ENCODE measurements at regions not wholly inside any gene's neighbourhood (a gene's known extent, or its start where the extent isn't known, plus 50 kb on each side); places are given as distances from the start of the nearest gene placed in this dataset.

GRCh38 chr14:98236314-98236713, 1035.7 kb downstream of the BCL11B start:
- DNase-seq (no peak), ATAC-seq (ENCODE audit: low read depth) (no peak)
- Histone ChIP-seq H3K27ac (ENCODE audit: insufficient read depth, low read length) (no peak overlapping the region), H3K27me3 (ENCODE audit: control insufficient read depth, insufficient read depth, low read length) (no peaks in the 10 kb centered on the region), H2BK15ac (ENCODE audit: low read depth, low read length) (no peak overlapping the region), H4K8ac (ENCODE audit: low read depth in 2 of 2, low read length in 2 of 2) (no peak overlapping the region), H2AK9ac (replicated peaks; ENCODE audit: low read depth, low read length, poor library complexity) (no peak overlapping the region), H4K20me1 (ENCODE audit: insufficient read depth, low read length) (no peaks in the 10 kb centered on the region), H3K14ac (replicated peaks; ENCODE audit: low read depth, low read length) (no peak overlapping the region), H2AFZ (replicated peaks; ENCODE audit: low read length, poor library complexity) (no peak overlapping the region), H4K5ac (ENCODE audit: low read depth, low read length) (no peak overlapping the region), H3K23ac (ENCODE audit: low read depth, low read length) (no peak overlapping the region), H3K9me1 (ENCODE audit: insufficient read depth, low read length) (no peaks in the 10 kb centered on the region), H3K79me1 (ENCODE audit: low read depth in 1 of 2, low read length in 2 of 2) (no peaks in the 10 kb centered on the region), H3K56ac (ENCODE audit: extremely low read depth, insufficient read depth, low read length) (no peak overlapping the region), H3K4me1 (ENCODE audit: control insufficient read depth, insufficient read depth, low read length) (no peaks in the 10 kb centered on the region), H2BK20ac (ENCODE audit: low read depth, low read length) (no peak overlapping the region), H3K18ac (ENCODE audit: low read depth, low read length) (no peak overlapping the region), H2BK120ac (ENCODE audit: low read depth, low read length) (no peak overlapping the region), H2BK5ac (ENCODE audit: low read depth, low read length, poor library complexity, severe bottlenecking) (no peak overlapping the region), H3K9me3 (ENCODE audit: control insufficient read depth, insufficient read depth, low read length) (peaks cover 23% of the 10 kb centered on the region), H3K9ac (ENCODE audit: low read depth, low read length) (no peak overlapping the region), H3K4ac (ENCODE audit: low read depth, low read length) (no peak overlapping the region), H3K4me2 (ENCODE audit: low read depth, low read length) (no peak overlapping the region), H2AK5ac (ENCODE audit: low read depth, low read length) (no peak overlapping the region), H3K4me3 (ENCODE audit: insufficient read depth, low read depth, low read length) (no peak overlapping the region), H3K36me3 (ENCODE audit: control insufficient read depth, insufficient read depth, low read length) (no peaks in the 10 kb centered on the region), H4K91ac (ENCODE audit: insufficient read depth, low read depth, low read length) (no peak overlapping the region)
- intact Hi-C loops (cut with micrococcal nuclease) (no loop called here), dilution Hi-C loops (cut with HindIII; ENCODE audit: low sequenced_read_pairs, unreplicated experiment) (no loop called here), in situ Hi-C loops (cut with MboI; ENCODE audit: low sequenced_read_pairs) (no loop called here)
- POLR2A ChIA-PET (ENCODE audit: unreplicated experiment) = no interaction called here
- 20% methylated on average over 1 of the region's 3 CpGs; no CpG with 5 or more reads in 1 of the 2 experiments for WGBS, 2 experiments (ENCODE audit: extremely low coverage in 2 of 2, insufficient read length in 1 of 2)
- no TSS peak for BruUV-seq (replicated peaks)
- TF ChIP-seq, protein P1, sequence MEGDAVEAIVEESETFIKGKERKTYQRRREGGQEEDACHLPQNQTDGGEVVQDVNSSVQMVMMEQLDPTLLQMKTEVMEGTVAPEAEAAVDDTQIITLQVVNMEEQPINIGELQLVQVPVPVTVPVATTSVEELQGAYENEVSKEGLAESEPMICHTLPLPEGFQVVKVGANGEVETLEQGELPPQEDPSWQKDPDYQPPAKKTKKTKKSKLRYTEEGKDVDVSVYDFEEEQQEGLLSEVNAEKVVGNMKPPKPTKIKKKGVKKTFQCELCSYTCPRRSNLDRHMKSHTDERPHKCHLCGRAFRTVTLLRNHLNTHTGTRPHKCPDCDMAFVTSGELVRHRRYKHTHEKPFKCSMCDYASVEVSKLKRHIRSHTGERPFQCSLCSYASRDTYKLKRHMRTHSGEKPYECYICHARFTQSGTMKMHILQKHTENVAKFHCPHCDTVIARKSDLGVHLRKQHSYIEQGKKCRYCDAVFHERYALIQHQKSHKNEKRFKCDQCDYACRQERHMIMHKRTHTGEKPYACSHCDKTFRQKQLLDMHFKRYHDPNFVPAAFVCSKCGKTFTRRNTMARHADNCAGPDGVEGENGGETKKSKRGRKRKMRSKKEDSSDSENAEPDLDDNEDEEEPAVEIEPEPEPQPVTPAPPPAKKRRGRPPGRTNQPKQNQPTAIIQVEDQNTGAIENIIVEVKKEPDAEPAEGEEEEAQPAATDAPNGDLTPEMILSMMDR (conservative IDR thresholded peaks at IDR 0.05; ENCODE audit: low read depth, low read length) = no peak
- TF ChIP-seq CEBPB (IDR thresholded peaks at IDR 0.05; ENCODE audit: low read depth, low read length) (no peak), CHD1 (IDR thresholded peaks at IDR 0.05; ENCODE audit: low read depth, low read length) (no peak), MAZ (IDR thresholded peaks at IDR 0.05; ENCODE audit: borderline replicate concordance, low read depth, low read length) (no peak), ELK1 (IDR thresholded peaks at IDR 0.05; ENCODE audit: borderline replicate concordance, low read depth, low read length) (no peak), BHLHE40 (IDR thresholded peaks at IDR 0.05; ENCODE audit: low read depth, low read length) (no peak)
- TF ChIP-seq, protein P2, sequence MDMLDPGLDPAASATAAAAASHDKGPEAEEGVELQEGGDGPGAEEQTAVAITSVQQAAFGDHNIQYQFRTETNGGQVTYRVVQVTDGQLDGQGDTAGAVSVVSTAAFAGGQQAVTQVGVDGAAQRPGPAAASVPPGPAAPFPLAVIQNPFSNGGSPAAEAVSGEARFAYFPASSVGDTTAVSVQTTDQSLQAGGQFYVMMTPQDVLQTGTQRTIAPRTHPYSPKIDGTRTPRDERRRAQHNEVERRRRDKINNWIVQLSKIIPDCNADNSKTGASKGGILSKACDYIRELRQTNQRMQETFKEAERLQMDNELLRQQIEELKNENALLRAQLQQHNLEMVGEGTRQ (IDR thresholded peaks at IDR 0.05; ENCODE audit: low read depth, low read length) = no peak
- CTCF ChIA-PET = interaction anchor here (0.6 kb wide), 1 partner anchor 311 kb away, joined by 4 read pairs; no protein-coding TSS in a partner anchor

Data from IMR-90 (cell line).